Caco-2 (cell line): ENCODE measurements at regions not wholly inside any gene's neighbourhood (a gene's known extent, or its start where the extent isn't known, plus 50 kb on each side); places are given as distances from the start of the nearest gene placed in this dataset.

Source experiments
- BruUV-seq: library from RNA; stranded (reverse); fragments of 400-500 nt; replicated peaks from 2 replicates; lab custom pipeline; 2021; lab: Mats Ljungman, UMichigan
- CTCF ChIA-PET: fragments of 300-600 bp; sonication (Branson Sonifier 250); formaldehyde crosslinking; loops from one replicate; lab custom pipeline; 2022; ENCODE audit warnings: antibody characterized with exemption; lab: Charles Lee
- POLR2A ChIA-PET: fragments of 300-600 bp; sonication (Branson Sonifier 250); formaldehyde crosslinking; loops from one replicate; lab custom pipeline; 2022; ENCODE audit warnings: antibody characterized with exemption; lab: Charles Lee
- DNase-seq, 2 experiments: peaks; one replicate each; pipeline versions ENCODE4 v3.0.0 to v3.0.0-alpha.2; 2020 to 2022
- H3K27me3 ChIP-seq: replicated peaks from 2 replicates; pipeline ENCODE4 v1.6.0; 2011; ENCODE audit warnings: low read length; ENCODE audit not compliant: control insufficient read depth, insufficient read depth
- H3K36me3 ChIP-seq: 2 replicates; pipeline ENCODE4 v1.5.1; 2011; ENCODE audit warnings: low read length; ENCODE audit not compliant: control insufficient read depth, insufficient read depth
- H3K4me1 ChIP-seq: fragments of 250-450 bp; sonication (Bioruptor Pico); 2 replicates; pipeline ENCODE4 v1.5.1; 2020; ENCODE audit warnings: mild to moderate bottlenecking
- H3K4me3 ChIP-seq: 2 replicates; pipeline ENCODE4 v1.5.1; 2011; ENCODE audit warnings: low read depth, mild to moderate bottlenecking, control low read depth, low read length
- H3K9me3 ChIP-seq: fragments of 250-450 bp; sonication (Bioruptor Pico); 2 replicates; pipeline ENCODE4 v1.5.1; 2020; ENCODE audit warnings: mild to moderate bottlenecking, moderate library complexity
- H3K27ac Mint-ChIP-seq: one replicate; pipeline ENCODE4 v1.8.0; 2022; ENCODE audit warnings: mixed read lengths; ENCODE audit not compliant: unreplicated experiment
- H3K27me3 Mint-ChIP-seq: one replicate; pipeline ENCODE4 v1.8.0; 2022; ENCODE audit warnings: mixed read lengths; ENCODE audit not compliant: insufficient read depth, unreplicated experiment
- H3K36me3 Mint-ChIP-seq: one replicate; pipeline ENCODE4 v1.8.0; 2022; ENCODE audit warnings: mild to moderate bottlenecking, mixed read lengths; ENCODE audit not compliant: insufficient read depth, unreplicated experiment
- H3K4me1 Mint-ChIP-seq: one replicate; pipeline ENCODE4 v1.8.0; 2022; ENCODE audit warnings: low read depth, mixed read lengths; ENCODE audit not compliant: unreplicated experiment
- H3K4me3 Mint-ChIP-seq: one replicate; pipeline ENCODE4 v1.8.0; 2022; ENCODE audit warnings: mild to moderate bottlenecking, moderate library complexity, mixed read lengths; ENCODE audit not compliant: unreplicated experiment
- H3K9me3 Mint-ChIP-seq: one replicate; pipeline ENCODE4 v1.8.0; 2022; ENCODE audit warnings: mixed read lengths; ENCODE audit not compliant: unreplicated experiment
- intact Hi-C: fragments of 100-400 bp; cut with micrococcal nuclease; formaldehyde crosslinking; loops from one replicate; pipeline ENCODE4 v1.10.0; 2022; ENCODE audit not compliant: unreplicated experiment
- TF ChIP-seq, protein P1 (sequence below), 2 experiments: fragments of 200-600 bp in 1 of 2; IDR thresholded peaks; 1 replicate in 1 of 2; 2 replicates in 1 of 2; pipeline versions ENCODE4 v1.5.1 to v1.8.0; 2011 to 2022; ENCODE audit warnings: antibody characterized with exemption in 1 of 2, control low read depth in 1 of 2, inconsistent platforms in 1 of 2, low read depth in 1 of 2, low read length in 1 of 2, mild to moderate bottlenecking in 1 of 2, moderate library complexity in 1 of 2; ENCODE audit not compliant: insufficient read depth in 1 of 2, severe bottlenecking in 1 of 2, unreplicated experiment in 1 of 2

DNA sequence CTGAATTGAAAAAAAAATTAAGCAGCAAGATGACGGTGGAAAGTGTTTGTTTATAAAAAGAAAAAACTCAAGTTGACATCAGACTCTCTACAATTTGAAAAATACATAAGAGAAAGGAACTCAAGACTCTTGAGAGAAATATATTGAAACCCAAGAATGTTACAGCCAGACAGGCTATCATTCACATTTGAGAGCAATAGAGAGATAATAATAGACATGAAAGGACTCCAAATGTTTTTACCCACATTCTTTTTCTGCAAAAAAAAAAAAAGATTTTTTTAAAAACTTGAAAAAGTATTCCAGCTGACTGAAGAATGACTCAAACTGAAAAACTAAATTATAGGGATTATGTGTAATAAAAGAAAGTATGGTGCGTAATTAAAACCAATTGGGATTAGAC is 532.4 kb downstream of the INHBA start:
- POLR2A ChIA-PET: no interaction called here

DNA sequence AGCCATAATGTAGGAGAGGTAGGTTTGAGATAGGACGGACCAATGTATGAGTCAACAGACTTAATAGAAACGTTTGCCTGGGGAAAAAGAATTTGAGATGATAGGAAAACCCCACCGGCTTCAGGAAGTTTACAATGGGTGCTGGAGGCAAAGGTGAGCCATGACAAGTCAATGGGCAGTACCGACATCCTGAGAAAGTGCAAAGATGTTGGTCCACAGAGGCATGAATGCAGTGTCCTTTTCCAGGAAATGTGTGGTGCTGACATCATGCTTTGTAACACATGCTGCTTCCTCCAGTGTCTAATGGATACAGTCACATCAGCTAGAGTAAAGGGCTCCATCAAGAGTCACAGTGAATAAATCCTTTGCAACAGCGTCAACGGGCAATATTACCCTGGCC is 533.6 kb downstream of the INHBA start:
- intact Hi-C loops: loop anchor here (2.0 kb wide), 1 partner anchor 21 kb away; no protein-coding TSS in a partner anchor
- no TSS peak for BruUV-seq
- DNase-seq: no peak
- TF ChIP-seq, protein P1, sequence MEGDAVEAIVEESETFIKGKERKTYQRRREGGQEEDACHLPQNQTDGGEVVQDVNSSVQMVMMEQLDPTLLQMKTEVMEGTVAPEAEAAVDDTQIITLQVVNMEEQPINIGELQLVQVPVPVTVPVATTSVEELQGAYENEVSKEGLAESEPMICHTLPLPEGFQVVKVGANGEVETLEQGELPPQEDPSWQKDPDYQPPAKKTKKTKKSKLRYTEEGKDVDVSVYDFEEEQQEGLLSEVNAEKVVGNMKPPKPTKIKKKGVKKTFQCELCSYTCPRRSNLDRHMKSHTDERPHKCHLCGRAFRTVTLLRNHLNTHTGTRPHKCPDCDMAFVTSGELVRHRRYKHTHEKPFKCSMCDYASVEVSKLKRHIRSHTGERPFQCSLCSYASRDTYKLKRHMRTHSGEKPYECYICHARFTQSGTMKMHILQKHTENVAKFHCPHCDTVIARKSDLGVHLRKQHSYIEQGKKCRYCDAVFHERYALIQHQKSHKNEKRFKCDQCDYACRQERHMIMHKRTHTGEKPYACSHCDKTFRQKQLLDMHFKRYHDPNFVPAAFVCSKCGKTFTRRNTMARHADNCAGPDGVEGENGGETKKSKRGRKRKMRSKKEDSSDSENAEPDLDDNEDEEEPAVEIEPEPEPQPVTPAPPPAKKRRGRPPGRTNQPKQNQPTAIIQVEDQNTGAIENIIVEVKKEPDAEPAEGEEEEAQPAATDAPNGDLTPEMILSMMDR (IDR thresholded peaks at IDR 0.05; ENCODE audit: insufficient read depth in 1 of 2, low read depth in 1 of 2, low read length in 1 of 2, severe bottlenecking in 1 of 2, unreplicated experiment in 1 of 2): no peak
- no peak overlapping the region for H3K4me3 Mint-ChIP-seq
- CTCF ChIA-PET: no interaction called here
- POLR2A ChIA-PET: no interaction called here
- Histone ChIP-seq H3K4me3 (no peak overlapping the region), H3K27me3 (no peaks in the 10 kb centered on the region), H3K4me1 (no peaks in the 10 kb centered on the region), H3K9me3 (no peaks in the 10 kb centered on the region; the same call in 1 of the 2 replicates), H3K36me3 (no peaks in the 10 kb centered on the region; the same call in 1 of the 2 replicates)
- peaks cover 26% of the 10 kb centered on the region for H3K9me3 Mint-ChIP-seq
- H3K27ac Mint-ChIP-seq: no peak overlapping the region
- H3K4me1 Mint-ChIP-seq: no peaks in the 10 kb centered on the region
- peaks cover 6% of the 10 kb centered on the region for H3K36me3 Mint-ChIP-seq
- no peaks in the 10 kb centered on the region for H3K27me3 Mint-ChIP-seq

More for the DNA sequence above, 532.4 kb downstream of the INHBA start:
- intact Hi-C loops: no loop called here
- Mint-ChIP-seq H3K27me3 (no peaks in the 10 kb centered on the region), H3K27ac (no peak overlapping the region), H3K36me3 (peaks cover 6% of the 10 kb centered on the region), H3K4me3 (no peak overlapping the region), H3K9me3 (peaks cover 26% of the 10 kb centered on the region), H3K4me1 (no peaks in the 10 kb centered on the region)
- Histone ChIP-seq H3K27me3 (no peaks in the 10 kb centered on the region), H3K4me3 (no peak overlapping the region), H3K4me1 (no peaks in the 10 kb centered on the region), H3K9me3 (no peaks in the 10 kb centered on the region; the same call in 1 of the 2 replicates), H3K36me3 (no peaks in the 10 kb centered on the region; the same call in 1 of the 2 replicates)
- CTCF ChIA-PET: no interaction called here
- TF ChIP-seq, protein P1 (IDR thresholded peaks at IDR 0.05; ENCODE audit: insufficient read depth in 1 of 2, low read depth in 1 of 2, low read length in 1 of 2, severe bottlenecking in 1 of 2, unreplicated experiment in 1 of 2): no peak
- BruUV-seq: no TSS peak
- DNase-seq: no peak

DNA sequence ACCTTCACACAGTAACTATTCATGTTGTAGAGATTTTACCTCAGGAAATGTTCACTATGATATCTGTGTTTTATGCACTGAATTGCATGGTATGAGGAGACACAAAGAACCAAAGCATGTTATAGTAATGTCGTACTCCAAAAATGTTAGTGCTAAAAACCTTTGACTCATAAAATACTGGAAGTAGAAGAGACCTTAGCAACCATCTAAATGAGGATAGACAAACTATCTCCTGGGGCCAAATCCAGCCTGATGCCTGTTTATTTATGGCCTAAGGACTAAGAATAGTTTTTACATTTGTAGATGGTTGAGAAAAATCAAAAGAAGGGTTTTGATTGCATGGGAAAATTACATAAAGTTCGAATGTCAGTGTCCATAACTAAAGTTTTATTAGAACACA is 535.1 kb downstream of the INHBA start:
- TF ChIP-seq, protein P1 (IDR thresholded peaks at IDR 0.05; ENCODE audit: insufficient read depth in 1 of 2, low read depth in 1 of 2, low read length in 1 of 2, severe bottlenecking in 1 of 2, unreplicated experiment in 1 of 2): no peak
- Histone ChIP-seq H3K27me3 (no peaks in the 10 kb centered on the region), H3K4me1 (no peaks in the 10 kb centered on the region), H3K4me3 (no peak overlapping the region), H3K36me3 (no peaks in the 10 kb centered on the region; the same call in 1 of the 2 replicates), H3K9me3 (no peaks in the 10 kb centered on the region; the same call in 1 of the 2 replicates)
- intact Hi-C loops: loop anchor here (2.0 kb wide), 1 partner anchor 19 kb away; no protein-coding TSS in a partner anchor
- ChIA-PET POLR2A (no interaction called here), CTCF (no interaction called here)
- Mint-ChIP-seq H3K4me1 (no peaks in the 10 kb centered on the region), H3K9me3 (peaks cover 20% of the 10 kb centered on the region), H3K27me3 (no peaks in the 10 kb centered on the region), H3K36me3 (peaks cover 6% of the 10 kb centered on the region), H3K27ac (no peak overlapping the region), H3K4me3 (no peak overlapping the region)
- BruUV-seq: no TSS peak
- DNase-seq: no peak
